Prostate gland (tissue), 2 donors: ENCODE measurements at regions not wholly inside any gene's neighbourhood (a gene's known extent, or its start where the extent isn't known, plus 50 kb on each side); places are given as distances from the start of the nearest gene placed in this dataset.

Experiments
- CTCF ChIP-seq, 4 experiments: fragments of 200-600 bp in 2 of 4; fragments of 450-650 bp in 2 of 4; sonication (generic) in 2 of 4; IDR thresholded peaks; 1 replicate in 3 of 4; 2 replicates in 1 of 4; pipeline ENCODE4 v1.5.1; 2016 to 2019; ENCODE audit warnings: antibody characterized with exemption in 4 of 4, mild to moderate bottlenecking in 2 of 4, moderate library complexity in 2 of 4
- POLR2A ChIP-seq: fragments of 450-650 bp; IDR thresholded peaks from one replicate; pipeline ENCODE4 v1.6.1; 2016; ENCODE audit warnings: antibody characterized with exemption, mild to moderate bottlenecking

- TF ChIP-seq CTCF (IDR thresholded peaks at IDR 0.05) = no peak
- TF ChIP-seq POLR2A = no peak
Observed at GRCh38 chr17:77615703-77616253, 342.7 kb upstream of the TNRC6C start.
